ENCODE measurements at regions not wholly inside any gene's neighbourhood (a gene's known extent, or its start where the extent isn't known, plus 50 kb on each side); places are given as distances from the start of the nearest gene placed in this dataset.

DNA sequence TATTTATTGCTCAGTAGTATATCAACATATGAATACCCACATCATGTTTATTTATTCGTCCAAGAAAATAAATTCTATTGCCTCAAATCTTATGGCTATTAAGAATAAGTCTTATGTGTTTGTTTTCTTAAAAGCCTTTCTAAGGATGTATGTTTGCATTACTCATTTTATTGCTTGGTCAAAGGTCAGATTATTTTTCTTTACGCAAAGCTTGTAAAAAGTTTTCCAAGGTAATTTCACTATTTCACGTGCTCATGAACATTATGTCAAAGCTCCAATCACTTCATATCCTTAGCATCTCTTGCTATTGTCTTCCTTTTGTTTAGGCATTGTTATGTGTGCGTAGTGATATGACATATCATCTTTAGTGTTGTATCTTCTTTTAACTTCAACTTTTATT lies 258.5 kb upstream of the FSTL5 start:
- TF ChIP-seq, protein P1, sequence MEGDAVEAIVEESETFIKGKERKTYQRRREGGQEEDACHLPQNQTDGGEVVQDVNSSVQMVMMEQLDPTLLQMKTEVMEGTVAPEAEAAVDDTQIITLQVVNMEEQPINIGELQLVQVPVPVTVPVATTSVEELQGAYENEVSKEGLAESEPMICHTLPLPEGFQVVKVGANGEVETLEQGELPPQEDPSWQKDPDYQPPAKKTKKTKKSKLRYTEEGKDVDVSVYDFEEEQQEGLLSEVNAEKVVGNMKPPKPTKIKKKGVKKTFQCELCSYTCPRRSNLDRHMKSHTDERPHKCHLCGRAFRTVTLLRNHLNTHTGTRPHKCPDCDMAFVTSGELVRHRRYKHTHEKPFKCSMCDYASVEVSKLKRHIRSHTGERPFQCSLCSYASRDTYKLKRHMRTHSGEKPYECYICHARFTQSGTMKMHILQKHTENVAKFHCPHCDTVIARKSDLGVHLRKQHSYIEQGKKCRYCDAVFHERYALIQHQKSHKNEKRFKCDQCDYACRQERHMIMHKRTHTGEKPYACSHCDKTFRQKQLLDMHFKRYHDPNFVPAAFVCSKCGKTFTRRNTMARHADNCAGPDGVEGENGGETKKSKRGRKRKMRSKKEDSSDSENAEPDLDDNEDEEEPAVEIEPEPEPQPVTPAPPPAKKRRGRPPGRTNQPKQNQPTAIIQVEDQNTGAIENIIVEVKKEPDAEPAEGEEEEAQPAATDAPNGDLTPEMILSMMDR (IDR thresholded peaks at IDR 0.05 in 8 of 11, conservative IDR thresholded peaks at IDR 0.05 in 3 of 11): no peak
- TF ChIP-seq POLR2A (IDR thresholded peaks at IDR 0.05): no peak

Measured in spleen (tissue), 7 donors.